Ramos (cell line): ENCODE measurements at regions not wholly inside any gene's neighbourhood (a gene's known extent, or its start where the extent isn't known, plus 50 kb on each side); places are given as distances from the start of the nearest gene placed in this dataset.

Source experiments
- in situ Hi-C: fragments of 300-500 bp; cut with MboI; formaldehyde crosslinking; loops from one replicate; pipeline ENCODE4 v1.14.3; 2022; ENCODE audit warnings: low sequenced_read_pairs; ENCODE audit not compliant: unreplicated experiment

DNA sequence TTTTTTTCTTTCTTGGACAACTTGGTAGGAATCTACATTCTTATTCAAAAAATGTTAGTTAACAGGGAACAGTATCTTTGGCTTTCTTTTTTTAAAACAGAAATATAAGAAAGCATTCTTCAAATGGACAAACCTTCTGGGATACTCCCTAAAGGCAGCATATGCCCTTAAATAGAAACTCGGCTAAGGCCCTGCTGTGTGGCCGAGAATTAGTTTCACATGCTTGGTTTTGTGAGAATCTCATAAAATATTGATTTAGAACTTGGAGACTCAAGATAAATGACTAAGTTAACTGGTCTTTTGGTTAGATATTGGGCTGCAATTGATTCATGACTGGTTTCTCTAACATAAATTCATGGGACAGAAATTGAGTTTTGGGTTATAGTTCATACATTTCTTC, 359.9 kb upstream of the XYLT1 start:
- in situ Hi-C loops, result no loop called here

DNA sequence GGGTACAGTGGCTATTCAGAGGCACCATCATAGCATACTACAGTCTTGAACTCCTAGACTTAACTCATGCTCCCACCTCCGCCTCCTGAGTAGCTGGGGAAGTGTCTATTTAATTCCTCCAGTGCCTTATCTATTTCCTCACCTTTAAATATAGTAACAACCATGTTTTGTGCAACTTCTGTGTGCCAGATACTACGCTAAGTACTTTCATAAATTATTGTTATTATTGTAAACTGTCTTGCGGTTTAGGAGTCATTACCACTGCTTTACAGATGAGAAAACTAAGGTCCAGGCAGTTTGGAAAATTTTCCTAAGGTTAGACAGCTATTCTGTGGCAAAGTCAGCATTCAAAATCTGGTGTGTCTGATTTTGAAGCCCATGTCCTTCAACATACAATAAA, 359.1 kb upstream of the XYLT1 start:
- in situ Hi-C loops, result no loop called here

DNA sequence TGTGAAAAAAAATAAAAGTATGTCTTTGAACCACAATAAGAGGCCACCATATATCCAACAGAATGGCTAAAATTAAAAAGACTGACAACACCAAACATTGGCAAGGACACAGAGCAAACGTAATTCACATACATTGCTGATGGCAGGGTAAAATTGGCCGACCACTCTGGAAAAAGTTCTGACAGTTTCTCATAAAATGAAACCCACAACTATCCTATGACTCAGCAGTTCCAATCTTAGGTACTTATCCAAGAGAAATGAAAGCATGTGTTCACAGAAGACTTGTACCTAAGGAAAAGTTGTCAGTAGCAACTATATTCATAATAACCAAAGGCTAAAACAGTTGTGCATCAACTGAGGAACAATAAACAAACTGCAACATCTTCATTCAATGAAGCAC, 357.3 kb upstream of the XYLT1 start:
- in situ Hi-C loops, result no loop called here

DNA sequence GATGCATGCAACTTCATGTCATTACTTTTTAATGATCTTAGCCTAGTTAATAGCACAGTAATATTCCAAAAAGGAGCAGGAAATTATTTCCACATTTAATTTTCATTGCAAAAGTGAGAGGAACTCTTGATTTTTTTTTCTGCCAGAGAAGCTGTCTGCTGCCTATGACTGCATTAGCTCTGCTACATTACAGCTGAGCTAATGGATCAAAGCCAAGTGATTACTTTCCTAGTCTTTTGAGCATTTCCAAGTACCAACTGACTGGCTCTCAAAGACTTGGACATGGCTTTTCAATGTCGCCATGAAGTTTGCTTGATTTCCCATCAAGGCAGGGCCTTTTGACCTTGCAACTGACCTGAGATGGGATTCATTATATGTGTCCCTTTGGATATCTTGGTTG, 356.6 kb upstream of the XYLT1 start:
- in situ Hi-C loops, result no loop called here

DNA sequence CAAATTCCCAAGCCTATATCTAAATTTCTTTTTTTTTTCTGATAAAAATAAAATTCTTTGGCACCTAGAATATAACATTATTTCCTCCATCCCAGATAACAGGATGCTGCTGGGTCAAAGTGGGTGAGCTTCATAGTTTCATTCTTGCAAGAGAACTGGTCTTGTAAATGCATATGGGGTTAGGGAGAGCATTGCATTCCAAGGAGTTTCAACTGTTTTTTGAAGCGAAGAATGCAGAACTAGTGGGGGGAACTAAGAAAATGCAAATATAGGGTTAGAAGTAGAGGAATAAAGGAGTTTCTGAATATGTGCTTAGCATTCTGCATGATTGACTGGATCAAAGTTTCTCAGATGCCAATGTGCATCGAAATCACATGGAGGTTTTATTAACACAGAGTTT, 347.2 kb upstream of the XYLT1 start:
- in situ Hi-C loops, result no loop called here

DNA sequence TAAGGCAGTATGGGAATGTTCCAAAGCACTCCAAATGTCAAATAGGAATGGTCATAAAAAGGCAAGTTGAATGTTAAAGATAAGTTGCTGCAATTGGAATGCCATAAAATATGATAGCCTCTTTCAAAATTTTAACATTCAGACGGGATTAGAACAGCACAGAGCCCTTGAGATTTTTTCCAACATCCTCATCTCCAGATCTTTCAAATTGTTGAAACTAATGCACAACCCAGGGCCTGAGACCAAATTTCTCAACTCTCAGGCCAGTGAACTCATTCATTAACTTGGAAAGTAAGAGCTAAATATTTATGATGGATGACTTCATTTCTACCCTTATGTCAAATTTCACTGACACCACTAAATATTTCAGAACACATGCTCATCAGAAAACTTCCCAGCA, 346.5 kb upstream of the XYLT1 start:
- in situ Hi-C loops, result no loop called here

DNA sequence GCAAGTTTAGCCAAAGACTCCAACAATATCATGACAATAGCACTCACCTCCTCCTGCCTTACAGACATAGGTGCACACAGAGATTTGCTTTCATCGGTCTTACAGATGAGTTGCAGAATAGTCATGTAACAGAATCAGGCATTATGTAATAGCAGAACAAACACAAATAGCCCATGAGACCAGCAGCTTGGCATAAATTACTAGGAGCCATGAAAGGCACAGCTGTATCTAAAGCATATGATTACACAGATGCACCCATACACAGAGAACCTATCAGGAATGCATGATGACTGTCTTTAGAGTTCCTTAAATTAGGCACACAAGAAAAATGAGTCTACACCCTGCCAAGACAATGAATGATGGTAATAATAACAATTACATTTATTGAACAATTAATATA, 342.0 kb upstream of the XYLT1 start:
- in situ Hi-C loops, result no loop called here

DNA sequence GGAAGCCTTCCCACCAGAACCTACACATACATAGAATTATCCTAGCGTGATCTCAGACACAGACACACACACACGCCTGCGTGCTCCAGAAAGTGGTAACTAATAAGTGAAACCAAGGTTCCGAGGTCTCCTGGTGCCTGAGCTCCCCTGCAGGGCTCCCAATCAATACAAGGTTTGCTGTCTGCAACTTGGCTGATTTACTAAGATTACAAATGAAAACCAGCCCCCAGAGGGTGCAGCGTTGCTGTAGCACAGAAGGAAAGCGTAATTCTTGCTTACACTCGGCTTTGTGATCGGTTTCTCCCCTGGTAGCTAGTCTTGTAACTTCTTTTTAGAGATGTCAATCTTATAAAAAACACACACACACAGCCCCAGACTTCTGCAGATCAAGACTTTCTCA, 334.1 kb upstream of the XYLT1 start:
- in situ Hi-C loops, result no loop called here

DNA sequence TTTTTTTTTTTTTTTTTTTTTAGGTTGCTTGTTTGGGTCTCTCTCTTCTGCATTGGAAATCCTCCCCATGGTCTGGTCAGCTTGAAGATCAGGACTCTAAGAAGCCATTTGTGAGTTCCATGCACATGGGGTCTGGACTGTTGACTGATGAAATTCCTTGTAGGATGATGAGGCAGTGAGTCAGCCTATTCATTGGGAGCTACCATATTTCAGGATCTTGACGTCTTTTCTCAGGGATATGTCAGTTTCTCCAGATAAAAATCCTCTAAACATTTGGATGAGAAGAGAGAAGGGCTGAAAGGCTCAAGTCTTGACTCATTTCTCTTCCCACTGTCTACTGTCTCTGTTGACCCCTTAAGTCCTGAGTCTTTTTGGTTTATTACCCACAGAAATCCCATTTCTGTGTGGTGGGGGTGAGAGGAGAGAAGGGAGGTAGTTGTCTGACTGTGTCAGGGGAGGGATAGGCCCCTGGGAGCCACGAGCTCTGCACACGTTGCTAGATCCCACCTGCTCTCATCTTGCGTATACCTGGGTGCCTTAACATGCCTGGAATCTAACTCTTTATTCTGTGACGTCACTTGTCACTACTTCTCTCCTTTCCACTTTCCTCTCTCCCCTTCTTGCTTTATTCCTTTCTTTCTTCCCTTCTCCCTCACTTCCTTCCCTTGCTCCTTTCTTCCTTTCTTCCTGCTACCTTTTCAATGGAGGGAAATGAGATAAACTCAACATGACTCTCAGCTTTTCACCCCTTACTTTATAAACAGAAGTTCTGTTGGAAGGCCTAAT, 333.1 kb upstream of the XYLT1 start:
- in situ Hi-C loops, result no loop called here

DNA sequence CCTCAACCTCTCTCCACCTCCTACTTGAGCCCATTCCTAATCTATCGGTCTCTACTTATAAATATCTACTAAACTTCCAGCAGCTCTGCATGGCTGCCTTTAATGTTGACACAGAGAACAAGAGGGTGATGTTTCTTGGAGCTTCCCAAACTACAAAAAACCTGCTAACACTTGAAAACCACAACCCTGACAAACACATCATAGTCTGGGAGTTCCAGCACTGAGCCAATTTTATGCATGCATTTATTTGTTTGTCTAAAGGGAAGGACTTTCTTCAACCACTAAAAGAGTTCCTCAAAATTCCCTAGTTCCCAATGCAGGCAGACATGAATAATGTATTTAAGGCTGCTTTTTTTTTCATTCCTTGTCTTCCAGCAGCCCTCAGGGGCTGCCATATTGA, 331.8 kb upstream of the XYLT1 start:
- in situ Hi-C loops, result no loop called here

DNA sequence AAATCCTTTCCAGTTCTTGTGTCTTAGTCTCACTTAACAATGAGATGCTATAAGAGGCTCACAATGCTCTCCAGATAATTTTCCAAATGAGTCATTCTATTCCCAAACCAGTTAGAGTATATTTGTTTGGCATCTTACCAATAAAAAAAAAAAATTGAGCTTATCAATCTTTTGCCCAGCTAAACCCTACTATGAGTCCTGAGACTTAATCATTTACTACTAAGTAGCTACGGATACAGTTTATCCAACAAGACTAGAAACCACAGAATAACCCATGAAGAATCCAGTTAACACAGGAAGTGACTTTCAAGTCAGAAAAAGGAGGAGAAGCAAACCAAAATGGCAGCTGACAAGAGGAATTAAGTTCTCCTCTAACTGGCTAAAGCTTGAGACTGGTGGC, 330.3 kb upstream of the XYLT1 start:
- in situ Hi-C loops, result no loop called here

DNA sequence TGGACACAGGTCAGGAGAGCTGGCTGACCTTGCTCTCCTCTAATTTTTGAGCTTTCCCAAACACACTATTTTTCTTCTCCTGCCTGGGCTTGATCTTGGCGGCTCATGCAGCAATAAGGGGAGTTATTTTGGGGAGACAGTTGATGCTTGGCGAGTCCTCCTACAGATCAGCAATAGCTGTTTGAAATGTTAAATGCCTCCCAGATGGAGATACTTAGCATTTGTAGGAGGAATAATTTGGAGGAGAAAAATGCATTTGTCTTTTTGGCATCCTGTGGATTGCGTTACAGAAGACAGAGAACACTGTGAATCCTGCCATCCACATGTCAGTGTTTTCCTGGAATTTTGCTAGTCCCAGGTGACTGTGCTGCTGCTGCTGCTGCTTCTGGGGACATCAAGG, 328.0 kb upstream of the XYLT1 start:
- in situ Hi-C loops, result no loop called here

DNA sequence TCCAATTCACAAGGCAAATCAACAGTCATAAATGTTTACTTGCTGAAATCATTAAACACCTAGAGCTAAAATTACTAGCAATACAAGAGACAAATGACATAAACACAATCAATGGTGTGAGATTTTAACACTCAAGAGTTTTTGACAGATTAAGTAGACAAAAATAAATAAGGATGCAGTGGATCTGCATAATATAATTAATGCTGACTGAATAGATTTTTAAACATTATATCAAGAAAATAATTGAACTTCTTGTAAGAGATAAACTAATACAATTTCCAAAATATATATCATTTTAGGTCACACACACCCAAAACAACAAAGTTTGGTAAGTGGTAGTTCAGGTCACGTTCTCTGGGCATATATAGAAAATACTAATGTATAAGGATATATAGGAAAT, 322.6 kb upstream of the XYLT1 start:
- in situ Hi-C loops, result no loop called here

DNA sequence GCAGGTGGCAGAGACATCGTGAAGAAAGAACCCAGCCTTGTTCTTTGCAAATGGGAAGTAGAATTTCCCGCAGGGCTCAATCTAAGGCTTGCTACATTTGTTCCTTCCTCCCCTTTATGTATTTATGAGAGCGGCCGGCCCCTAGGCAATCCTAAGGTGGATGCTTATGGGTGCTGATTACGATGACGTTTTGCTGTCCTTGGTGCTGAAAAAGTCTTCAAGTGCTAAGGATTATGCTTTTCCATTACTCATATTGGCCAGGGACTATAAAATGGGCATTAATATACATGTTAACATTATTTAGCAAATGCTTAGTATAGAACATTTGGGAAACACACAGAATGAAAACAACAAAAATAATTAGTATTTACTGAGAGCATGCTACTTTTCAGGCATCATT, 313.3 kb upstream of the XYLT1 start:
- in situ Hi-C loops, result no loop called here

DNA sequence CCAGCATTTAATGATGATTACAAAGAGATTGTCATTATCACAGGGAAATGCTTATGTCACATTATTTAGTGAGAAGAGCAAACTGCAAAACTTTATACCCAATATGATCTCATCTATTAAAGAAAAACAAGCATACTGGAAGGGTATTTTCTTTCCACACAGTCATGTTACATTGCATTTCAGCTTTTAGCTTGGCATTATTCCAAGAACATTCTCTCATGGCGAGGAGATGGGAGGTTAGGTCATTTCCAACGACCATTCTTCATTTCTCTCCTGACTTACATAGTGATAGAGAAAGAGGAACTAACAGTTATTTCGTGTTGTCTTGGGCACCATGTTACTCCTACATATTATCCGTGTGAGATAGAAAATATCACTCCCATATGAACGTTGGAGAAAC, 309.4 kb upstream of the XYLT1 start:
- in situ Hi-C loops, result no loop called here

DNA sequence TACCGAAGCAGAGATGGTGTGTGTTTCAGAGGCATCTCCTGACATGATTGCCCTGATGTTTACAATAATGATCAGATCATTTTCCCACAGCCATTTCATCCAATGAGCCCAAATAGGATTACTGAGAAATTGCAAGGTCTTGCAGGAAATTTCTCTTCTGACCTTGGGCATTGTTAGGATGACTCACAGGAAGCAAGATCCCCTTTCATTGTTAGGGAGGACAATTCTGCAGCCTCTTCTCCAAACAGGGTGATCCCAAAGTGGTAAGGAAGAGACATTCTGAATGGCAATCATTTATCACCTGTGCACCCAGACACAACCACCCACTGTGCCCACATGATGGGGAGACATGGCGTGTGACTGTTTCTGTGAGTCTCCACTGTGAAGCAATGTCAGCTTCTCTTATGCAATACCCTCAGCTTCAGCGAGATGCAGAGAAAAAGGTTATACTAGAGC, 306.7 kb upstream of the XYLT1 start:
- in situ Hi-C loops, result no loop called here

DNA sequence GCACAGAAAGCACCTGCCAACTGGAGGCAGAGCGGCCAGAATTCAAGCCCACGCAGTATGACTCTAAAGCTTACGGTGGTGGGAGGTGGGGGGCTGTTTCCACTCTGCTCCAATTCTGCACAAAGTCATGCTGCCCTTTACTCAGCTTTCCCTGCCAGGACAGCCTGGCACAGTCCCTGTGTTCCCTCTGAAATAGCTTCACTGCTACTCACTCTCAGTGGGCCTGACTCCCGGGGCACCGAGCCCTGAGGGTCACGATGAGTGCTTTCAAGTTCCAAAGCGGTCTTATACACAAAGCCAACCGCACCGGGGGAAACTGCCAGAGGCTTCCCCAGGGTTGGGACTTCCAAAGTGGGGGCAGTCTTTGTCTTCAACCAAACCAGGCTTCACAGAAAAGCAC, 306.1 kb upstream of the XYLT1 start:
- in situ Hi-C loops, result no loop called here

DNA sequence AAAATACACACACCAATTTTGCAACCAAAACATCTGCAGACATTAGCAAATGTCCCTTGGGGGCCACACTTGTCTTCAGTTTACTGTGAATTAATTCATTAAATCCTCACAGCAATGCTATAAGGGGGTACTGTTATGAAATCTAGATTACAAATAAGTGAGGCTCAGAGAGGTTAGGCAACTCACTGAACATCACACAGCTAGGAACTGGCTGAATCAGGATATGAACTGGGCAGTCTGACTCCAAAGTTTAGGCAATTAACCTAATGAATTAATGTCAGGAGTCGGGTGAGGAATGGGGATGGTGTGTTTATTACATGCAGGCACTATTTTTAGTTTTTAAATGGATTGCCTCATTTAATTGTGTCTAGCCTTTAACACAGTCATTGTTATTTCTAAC, 305.7 kb upstream of the XYLT1 start:
- in situ Hi-C loops, result no loop called here

DNA sequence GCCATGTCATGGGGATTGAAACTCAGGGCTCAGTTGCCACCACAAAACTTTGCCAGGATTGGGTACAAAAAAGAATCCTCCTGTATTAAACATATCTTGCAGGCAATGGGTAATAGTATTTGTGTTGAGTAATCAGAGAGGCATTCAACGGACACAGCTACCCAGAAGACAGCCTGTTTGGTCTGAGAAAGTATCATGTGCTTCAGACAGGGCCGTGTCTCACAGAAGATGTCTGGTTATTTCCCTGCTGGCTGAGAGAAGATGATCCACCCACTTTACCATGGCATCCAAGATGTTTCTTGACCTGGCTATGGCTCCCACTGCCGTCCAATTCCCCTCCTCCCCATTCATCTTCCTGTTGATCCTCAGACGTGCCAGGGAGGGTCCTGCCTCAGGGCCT, 304.3 kb upstream of the XYLT1 start:
- in situ Hi-C loops, result no loop called here

DNA sequence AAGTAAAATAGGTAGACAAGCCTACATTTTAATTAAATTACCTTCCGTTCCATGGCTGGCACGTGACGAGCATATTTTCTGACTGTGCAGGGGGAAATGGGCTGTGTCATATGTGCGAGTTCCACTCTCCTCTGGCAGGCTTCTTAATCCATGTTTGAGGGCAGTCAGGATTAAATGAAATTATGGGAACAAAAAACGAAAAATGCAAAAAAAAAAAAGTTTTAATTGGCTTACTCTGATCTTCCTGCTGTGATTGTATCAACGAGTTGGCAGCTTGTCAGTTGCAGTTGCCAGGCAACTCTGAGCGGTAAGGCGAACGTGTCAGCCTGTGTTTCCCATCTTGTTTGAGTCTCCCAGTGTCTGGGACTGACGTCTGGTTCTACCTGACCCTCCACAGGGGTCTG, 302.9 kb upstream of the XYLT1 start:
- in situ Hi-C loops, result no loop called here

DNA sequence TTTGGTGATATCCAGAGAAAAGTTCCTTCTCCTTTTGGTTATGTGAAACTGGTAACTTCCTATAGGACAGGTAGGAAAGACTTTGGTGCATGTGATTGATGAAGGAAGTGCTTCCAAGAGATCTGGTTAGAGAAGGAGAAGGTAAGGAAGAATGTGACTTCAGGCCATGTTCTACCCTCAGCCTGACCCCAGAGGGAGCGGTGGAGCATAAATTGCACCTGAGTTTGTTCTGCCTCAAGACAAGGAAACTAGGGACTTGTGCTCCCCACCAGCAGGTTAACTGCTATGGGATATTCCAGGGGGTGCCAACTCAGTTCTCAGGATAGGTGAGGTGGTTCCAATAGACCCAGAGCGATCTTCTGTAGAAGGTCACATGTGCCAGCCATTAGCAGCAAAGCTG, 299.3 kb upstream of the XYLT1 start:
- in situ Hi-C loops, result no loop called here

DNA sequence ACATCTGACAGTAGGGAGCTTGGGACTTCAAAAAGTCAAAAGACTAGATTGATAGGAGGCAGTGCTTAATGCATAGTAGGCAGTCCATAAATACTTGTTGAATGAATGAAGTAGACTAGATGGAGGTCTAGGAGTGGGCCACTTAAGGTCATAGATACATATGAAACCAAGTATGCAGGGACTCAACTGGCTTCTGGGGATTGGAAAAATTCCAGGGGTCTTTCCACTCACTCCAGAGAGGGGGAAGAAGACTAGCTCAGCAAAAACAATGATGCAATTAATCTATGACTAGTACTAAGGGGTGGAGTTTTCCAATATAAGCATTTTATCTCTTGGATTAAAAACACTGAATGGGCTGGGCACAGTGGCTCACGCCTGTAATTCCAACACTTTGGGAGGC, 298.3 kb upstream of the XYLT1 start:
- in situ Hi-C loops, result no loop called here

DNA sequence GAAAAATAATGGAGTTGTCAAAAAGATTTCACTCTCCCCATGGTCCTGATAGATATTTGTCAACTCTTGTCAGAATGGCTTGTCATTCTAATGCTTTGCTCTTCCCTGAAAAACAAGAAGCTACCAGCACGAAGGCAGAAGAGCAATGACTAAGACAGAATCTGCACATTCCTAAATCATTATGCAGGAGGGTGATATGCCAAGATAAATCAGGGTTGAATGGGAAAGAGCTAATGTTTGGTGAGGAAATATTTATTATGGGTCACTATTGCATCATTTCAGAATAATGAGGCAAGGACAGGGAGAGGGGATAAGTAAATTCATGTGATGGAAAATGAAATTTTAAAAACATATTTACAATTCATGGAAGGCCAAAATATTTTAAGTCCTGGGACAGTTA, 297.5 kb upstream of the XYLT1 start:
- in situ Hi-C loops, result no loop called here
